Astrocyte (in vitro differentiated cells and primary cell): ENCODE measurements at regions not wholly inside any gene's neighbourhood (a gene's known extent, or its start where the extent isn't known, plus 50 kb on each side); places are given as distances from the start of the nearest gene placed in this dataset.

Experiments
- DNase-seq: peaks from one replicate; pipeline ENCODE4 v3.0.0-alpha.2; 2010; ENCODE audit warnings: low read depth
- FAIRE-seq: peaks from 2 replicates; lab custom pipeline; 2011; peaks lifted over from hg19 to GRCh38; lab: Jason Lieb, UNC
- H2AFZ ChIP-seq: 2 replicates; pipeline ENCODE4 v1.6.0; 2012; ENCODE audit warnings: low read depth, low read length, inconsistent platforms
- H3K27ac ChIP-seq: 2 replicates; pipeline ENCODE4 v1.5.1; 2011; ENCODE audit warnings: low read depth, low read length, inconsistent platforms
- H3K27me3 ChIP-seq: 2 replicates; pipeline ENCODE4 v1.6.0; 2011; ENCODE audit warnings: low read length, inconsistent platforms; ENCODE audit not compliant: insufficient read depth
- H3K36me3 ChIP-seq: 2 replicates; pipeline ENCODE4 v1.5.1; 2011; ENCODE audit warnings: low read length, inconsistent platforms; ENCODE audit not compliant: insufficient read depth
- H3K4me1 ChIP-seq: 2 replicates; pipeline ENCODE4 v1.5.1; 2011; ENCODE audit warnings: low read length, inconsistent platforms; ENCODE audit not compliant: insufficient read depth
- H3K4me2 ChIP-seq: 2 replicates; pipeline ENCODE4 v1.6.0; 2012; ENCODE audit warnings: low read length, inconsistent platforms
- H3K4me3 ChIP-seq: 2 replicates; pipeline ENCODE4 v1.5.1; 2011; ENCODE audit warnings: low read depth, mild to moderate bottlenecking, low read length, inconsistent platforms; ENCODE audit not compliant: insufficient read depth
- H3K79me2 ChIP-seq: 2 replicates; pipeline ENCODE4 v1.6.0; 2012; ENCODE audit warnings: mild to moderate bottlenecking, low read length, inconsistent platforms; ENCODE audit not compliant: insufficient read depth
- H3K9ac ChIP-seq: 2 replicates; pipeline ENCODE4 v1.6.0; 2012; ENCODE audit warnings: mild to moderate bottlenecking, low read length, inconsistent platforms
- H3K9me3 ChIP-seq: 2 replicates; pipeline ENCODE4 v1.5.1; 2012; ENCODE audit warnings: low read depth, mild to moderate bottlenecking, low read length, inconsistent platforms; ENCODE audit not compliant: insufficient read depth
- H4K20me1 ChIP-seq: 2 replicates; pipeline ENCODE4 v1.6.0; 2012; ENCODE audit warnings: low read length, inconsistent platforms; ENCODE audit not compliant: insufficient read depth
- H3K27ac Mint-ChIP-seq: one replicate; pipeline ENCODE4 v1.8.0; 2021; ENCODE audit warnings: mild to moderate bottlenecking, mixed read lengths; ENCODE audit not compliant: unreplicated experiment
- H3K27me3 Mint-ChIP-seq: one replicate; pipeline ENCODE4 v1.8.0; 2021; ENCODE audit warnings: low read depth, mixed read lengths; ENCODE audit not compliant: unreplicated experiment
- H3K36me3 Mint-ChIP-seq: one replicate; pipeline ENCODE4 v1.8.0; 2021; ENCODE audit warnings: low read depth, mixed read lengths; ENCODE audit not compliant: unreplicated experiment
- H3K4me1 Mint-ChIP-seq: one replicate; pipeline ENCODE4 v1.8.0; 2021; ENCODE audit warnings: low read depth, mixed read lengths; ENCODE audit not compliant: unreplicated experiment
- H3K4me3 Mint-ChIP-seq: one replicate; pipeline ENCODE4 v1.8.0; 2021; ENCODE audit warnings: mild to moderate bottlenecking, moderate library complexity, mixed read lengths; ENCODE audit not compliant: unreplicated experiment
- H3K9me3 Mint-ChIP-seq: one replicate; pipeline ENCODE4 v1.8.0; 2021; ENCODE audit warnings: mild to moderate bottlenecking, mixed read lengths; ENCODE audit not compliant: unreplicated experiment
- CTCF ChIP-seq: IDR thresholded peaks from 2 replicates; pipeline ENCODE4 v1.5.1; 2011; ENCODE audit warnings: low read depth, mild to moderate bottlenecking, inconsistent platforms, low read length, moderate library complexity; ENCODE audit not compliant: insufficient read depth
- EZH2 ChIP-seq: IDR thresholded peaks from 2 replicates; pipeline ENCODE4 v1.6.1; 2012; ENCODE audit warnings: mild to moderate bottlenecking, low read length, inconsistent platforms; ENCODE audit not compliant: insufficient read depth

GRCh38 chr4:10380735-10381134 lies 76.5 kb downstream of the ZNF518B start:
- H3K36me3 Mint-ChIP-seq: no peaks in the 10 kb centered on the region
- FAIRE-seq: no peak
- DNase-seq: no peak
- Histone ChIP-seq H3K27ac (no peak overlapping the region), H3K9ac (no peak overlapping the region), H4K20me1 (no peaks in the 10 kb centered on the region), H3K4me3 (no peak overlapping the region), H3K4me2 (no peak overlapping the region), H3K4me1 (no peaks in the 10 kb centered on the region), H3K27me3 (no peaks in the 10 kb centered on the region), H3K79me2 (no peaks in the 10 kb centered on the region), H3K9me3 (no peaks in the 10 kb centered on the region), H3K36me3 (no peaks in the 10 kb centered on the region), H2AFZ (no peak overlapping the region)
- peaks cover 5% of the 10 kb centered on the region for H3K4me1 Mint-ChIP-seq
- H3K4me3 Mint-ChIP-seq: no peak overlapping the region
- H3K9me3 Mint-ChIP-seq: peaks cover 4% of the 10 kb centered on the region
- TF ChIP-seq CTCF (no peak), EZH2 (no peak)
- H3K27me3 Mint-ChIP-seq: peaks cover 5% of the 10 kb centered on the region
- no peak overlapping the region for H3K27ac Mint-ChIP-seq

- H2AFZ ChIP-seq: no peak overlapping the region
- peaks cover 25% of the 10 kb centered on the region for H3K4me1 Mint-ChIP-seq
- H3K27ac Mint-ChIP-seq: peak overlapping the region; percentile 91
- H3K79me2 ChIP-seq: no peaks in the 10 kb centered on the region
- TF ChIP-seq EZH2 (no peak), CTCF (no peak)
- no peaks in the 10 kb centered on the region for H3K36me3 ChIP-seq
- peaks cover 9% of the 10 kb centered on the region for H3K9me3 Mint-ChIP-seq
- no peaks in the 10 kb centered on the region for H3K36me3 Mint-ChIP-seq
- FAIRE-seq (no peak), DNase-seq (no peak)
- no peaks in the 10 kb centered on the region for H3K27me3 ChIP-seq
- peaks cover 2% of the 10 kb centered on the region for H3K27me3 Mint-ChIP-seq
- no peaks in the 10 kb centered on the region for H3K4me1 ChIP-seq
- no peaks in the 10 kb centered on the region for H3K9me3 ChIP-seq
- no peak overlapping the region for H3K4me2 ChIP-seq
- H3K9ac ChIP-seq: no peak overlapping the region
- H4K20me1 ChIP-seq: no peaks in the 10 kb centered on the region
- no peak overlapping the region for H3K4me3 Mint-ChIP-seq
- no peak overlapping the region for H3K27ac ChIP-seq
- no peak overlapping the region for H3K4me3 ChIP-seq
Observed at GRCh38 chr4:10371869-10372471, 85.3 kb downstream of the ZNF518B start.

DNA sequence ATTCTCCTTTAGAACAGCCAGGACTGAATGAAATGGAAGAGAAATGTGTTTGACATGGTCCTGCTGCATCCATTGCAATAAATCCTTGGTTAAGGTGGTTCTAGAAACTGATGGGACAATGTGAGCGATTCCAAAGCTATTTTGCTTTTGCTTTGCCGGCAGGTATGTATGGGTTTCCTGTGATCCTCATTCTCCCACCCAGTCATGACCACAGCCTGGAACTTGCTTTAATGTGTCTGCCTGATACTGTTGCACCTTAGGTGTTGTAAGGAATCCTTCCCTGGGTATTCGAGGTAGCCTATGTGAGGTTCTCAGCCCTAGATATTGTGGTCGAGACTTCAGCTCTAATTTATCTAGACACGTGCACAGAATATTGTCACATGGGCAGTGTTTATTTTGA lies 86.1 kb downstream of the ZNF518B start:
- H3K27me3 Mint-ChIP-seq: no peaks in the 10 kb centered on the region
- DNase-seq: no peak
- no peak overlapping the region for H3K9ac ChIP-seq

More for the DNA sequence above, 86.1 kb downstream of the ZNF518B start:
- Mint-ChIP-seq H3K9me3 (peaks cover 12% of the 10 kb centered on the region), H3K27ac (peak overlapping the region; percentile 91), H3K36me3 (no peaks in the 10 kb centered on the region), H3K4me1 (peaks cover 33% of the 10 kb centered on the region), H3K4me3 (no peak overlapping the region)
- Histone ChIP-seq H3K79me2 (no peaks in the 10 kb centered on the region), H3K36me3 (no peaks in the 10 kb centered on the region), H2AFZ (no peak overlapping the region), H3K4me1 (no peaks in the 10 kb centered on the region), H3K4me2 (no peak overlapping the region), H4K20me1 (no peaks in the 10 kb centered on the region), H3K27ac (no peak overlapping the region), H3K27me3 (no peaks in the 10 kb centered on the region), H3K4me3 (no peak overlapping the region), H3K9me3 (no peaks in the 10 kb centered on the region)
- FAIRE-seq: no peak
- no peak for TF ChIP-seq EZH2
- no peak for TF ChIP-seq CTCF
